Lower lobe of right lung (tissue), 2 donors: ENCODE measurements at regions not wholly inside any gene's neighbourhood (a gene's known extent, or its start where the extent isn't known, plus 50 kb on each side); places are given as distances from the start of the nearest gene placed in this dataset.

Source experiments
- ATAC-seq, 2 donors: fragments of 200-7000 bp; cut with Tn5 transposase; one replicate each; pipeline ENCODE4 v1.9.1; 2020 to 2022; ENCODE audit warnings: mild to moderate bottlenecking in 2 of 2, moderate library complexity in 2 of 2
- DNase-seq: peaks from one replicate; pipeline ENCODE4 v3.0.0-alpha.2; 2020
- H3K27ac ChIP-seq: fragments of 200-600 bp; one replicate; pipeline ENCODE4 v1.8.0; 2022
- H3K27me3 ChIP-seq: fragments of 200-600 bp; one replicate; pipeline ENCODE4 v1.8.0; 2022; ENCODE audit warnings: low read depth
- H3K36me3 ChIP-seq: fragments of 200-600 bp; one replicate; pipeline ENCODE4 v1.8.0; 2022; ENCODE audit warnings: mild to moderate bottlenecking
- H3K4me1 ChIP-seq: fragments of 200-600 bp; one replicate; pipeline ENCODE4 v1.8.0; 2022
- H3K4me3 ChIP-seq: fragments of 200-600 bp; one replicate; pipeline ENCODE4 v1.8.0; 2022; ENCODE audit warnings: mild to moderate bottlenecking
- H3K9me3 ChIP-seq: fragments of 200-600 bp; one replicate; pipeline ENCODE4 v1.8.0; 2022
- CTCF ChIP-seq: fragments of 200-600 bp; IDR thresholded peaks from one replicate; pipeline ENCODE4 v1.8.0; 2022; ENCODE audit warnings: antibody characterized with exemption, mild to moderate bottlenecking
- intact Hi-C: fragments of 100-400 bp; cut with DNase I; formaldehyde crosslinking; loops from one replicate; pipeline ENCODE4 v1.11.0; 2022
- donor health status: DM: no; HTN: yes; CAD: no; lungs with severe emphysema.

- Histone ChIP-seq H3K36me3 (no peaks in the 10 kb centered on the region), H3K4me3 (no peak overlapping the region), H3K27ac (no peak overlapping the region), H3K4me1 (no peaks in the 10 kb centered on the region), H3K9me3 (no peaks in the 10 kb centered on the region), H3K27me3 (no peaks in the 10 kb centered on the region)
- no peak for ATAC-seq
- no peak for TF ChIP-seq CTCF
- DNase-seq, result no peak
- intact Hi-C loops, result no loop called here
Observed at GRCh38 chr3:180184816-180185215, 148.1 kb upstream of the PEX5L start.

DNA sequence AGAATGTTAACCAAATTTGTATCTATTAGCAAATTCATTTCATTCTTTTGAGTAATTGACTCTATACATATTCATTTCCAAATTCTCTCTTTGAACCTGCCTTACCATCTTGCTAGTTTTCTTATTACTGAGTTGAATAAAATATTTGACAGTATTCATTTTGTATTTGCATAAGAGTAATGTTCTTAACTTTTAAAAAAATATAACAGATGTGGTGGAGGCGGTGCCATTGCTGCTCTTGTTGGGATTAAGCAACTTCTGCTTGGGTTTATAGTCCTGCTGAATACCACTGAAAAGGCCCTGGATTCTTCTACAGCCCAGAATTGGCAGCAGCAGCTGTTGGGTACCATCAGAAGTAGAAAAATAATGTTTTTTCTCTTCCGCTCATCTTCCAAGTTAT lies 148.9 kb upstream of the PEX5L start:
- no peak for DNase-seq
- Histone ChIP-seq H3K4me1 (no peaks in the 10 kb centered on the region), H3K9me3 (no peaks in the 10 kb centered on the region), H3K4me3 (no peak overlapping the region), H3K36me3 (no peaks in the 10 kb centered on the region), H3K27me3 (no peaks in the 10 kb centered on the region), H3K27ac (no peak overlapping the region)
- no peak for ATAC-seq
- no peak for TF ChIP-seq CTCF
- intact Hi-C loops, result no loop called here

- no peak overlapping the region for H3K4me3 ChIP-seq
- H3K27ac ChIP-seq, result no peak overlapping the region
- no peaks in the 10 kb centered on the region for H3K36me3 ChIP-seq
- H3K9me3 ChIP-seq, result no peaks in the 10 kb centered on the region
- no peaks in the 10 kb centered on the region for H3K27me3 ChIP-seq
- no peak for TF ChIP-seq CTCF
- DNase-seq (no peak), ATAC-seq (no peak)
- no peaks in the 10 kb centered on the region for H3K4me1 ChIP-seq
- intact Hi-C loops, result no loop called here
Observed at GRCh38 chr3:180188512-180189309, 152.0 kb upstream of the PEX5L start.

DNA sequence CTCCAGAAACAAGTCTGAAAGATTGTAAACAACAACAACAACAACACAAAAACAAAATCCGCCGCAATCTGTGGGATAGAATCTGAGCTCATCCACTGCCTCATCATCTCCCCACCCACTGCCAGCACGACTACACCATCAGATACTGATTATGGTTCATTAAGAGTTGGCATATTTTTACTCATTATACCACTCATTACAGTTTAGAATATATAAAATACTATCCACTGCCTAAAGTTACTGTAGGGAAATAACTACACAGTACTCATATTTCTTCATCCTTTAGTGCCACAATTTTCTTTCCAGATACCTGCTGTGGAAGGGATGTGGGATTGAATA lies 152.5 kb upstream of the PEX5L start:
- DNase-seq (no peak), ATAC-seq (no peak)
- no peaks in the 10 kb centered on the region for H3K9me3 ChIP-seq
- no peaks in the 10 kb centered on the region for H3K4me1 ChIP-seq
- H3K27me3 ChIP-seq, result no peaks in the 10 kb centered on the region
- intact Hi-C loops, result no loop called here
- no peaks in the 10 kb centered on the region for H3K36me3 ChIP-seq
- no peak for TF ChIP-seq CTCF
- no peak overlapping the region for H3K27ac ChIP-seq
- no peak overlapping the region for H3K4me3 ChIP-seq

- ATAC-seq (no peak), DNase-seq (no peak)
- no peaks in the 10 kb centered on the region for H3K4me1 ChIP-seq
- no peaks in the 10 kb centered on the region for H3K9me3 ChIP-seq
- intact Hi-C loops, result no loop called here
- no peak overlapping the region for H3K4me3 ChIP-seq
- no peak overlapping the region for H3K27ac ChIP-seq
- no peak for TF ChIP-seq CTCF
- no peaks in the 10 kb centered on the region for H3K27me3 ChIP-seq
- H3K36me3 ChIP-seq, result no peaks in the 10 kb centered on the region
Observed at GRCh38 chr3:180196658-180197057, 159.9 kb upstream of the PEX5L start.
